Heart right ventricle (tissue), 16 donors: ENCODE measurements at regions not wholly inside any gene's neighbourhood (a gene's known extent, or its start where the extent isn't known, plus 50 kb on each side); places are given as distances from the start of the nearest gene placed in this dataset.
"Not testable (repeated sequence)": the region's sequence is repeated elsewhere in the genome, so short reads cannot be mapped to it uniquely, and the experiment has no call there.

ENCODE experiments used
- ATAC-seq, 8 donors: fragments of 200-7000 bp; cut with Tn5 transposase; one replicate each; pipeline ENCODE4 v1.9.1; 2020; ENCODE audit warnings: mild to moderate bottlenecking in 8 of 8, moderate library complexity in 8 of 8, moderate number of reproducible peaks in 1 of 8
- DNase-seq, 2 donors: peaks; one replicate each; pipeline ENCODE4 v3.0.0-alpha.2; 2020
- H3K27ac ChIP-seq, 10 donors: fragments of 200-600 bp; sonication (generic) in 2 of 10; one replicate each; pipeline versions ENCODE4 v1.5.0 to v1.8.0; 2020 to 2022; ENCODE audit warnings: mild to moderate bottlenecking in 3 of 10
- H3K27me3 ChIP-seq, 7 donors: fragments of 200-600 bp; one replicate each; pipeline ENCODE4 v1.8.0; 2021 to 2022; ENCODE audit warnings: mild to moderate bottlenecking in 2 of 7
- H3K36me3 ChIP-seq, 9 donors: fragments of 200-600 bp; sonication (generic) in 1 of 9; one replicate each; pipeline versions ENCODE4 v1.5.0 to v1.8.0; 2020 to 2022; ENCODE audit warnings: mild to moderate bottlenecking in 2 of 9
- H3K4me1 ChIP-seq, 9 donors: fragments of 200-600 bp; sonication (generic) in 1 of 9; one replicate each; pipeline versions ENCODE4 v1.5.0 to v1.8.0; 2020 to 2022; ENCODE audit warnings: mild to moderate bottlenecking in 4 of 9
- H3K4me3 ChIP-seq, 10 donors: fragments of 200-600 bp; sonication (generic) in 2 of 10; one replicate each; pipeline versions ENCODE4 v1.5.0 to v1.8.0; 2020 to 2022; ENCODE audit warnings: mild to moderate bottlenecking in 7 of 10, moderate library complexity in 2 of 10
- H3K9me3 ChIP-seq, 11 donors: fragments of 200-600 bp in 10 of 11; sonication (generic) in 2 of 11; one replicate each; pipeline versions ENCODE4 v1.5.0 to v1.8.0; 2013 to 2022; ENCODE audit warnings: mild to moderate bottlenecking in 2 of 11, control low read depth in 1 of 11, moderate library complexity in 1 of 11
- WGBS, 2 donors: extraction: QIAGEN DNeasy Blood & Tissue Kit; methylation state at CpG; one replicate each; pipeline ENCODE4 v1.1.7; 2013; ENCODE audit warnings: inconsistent platforms in 1 of 2; 5-methylcytosine and 5-hydroxymethylcytosine counted together
- intact Hi-C, 10 donors: fragments of 100-400 bp; cut with DNase I; formaldehyde crosslinking; loops; one replicate each; pipeline versions ENCODE4 v1.11.1 to v1.14.2; 2022
- TF ChIP-seq, protein P1 (sequence below), 9 donors: fragments of 200-600 bp; sonication (generic) in 2 of 9; IDR thresholded peaks; one replicate each; pipeline versions ENCODE4 v1.5.0 to v1.8.0; 2021 to 2022; ENCODE audit warnings: antibody characterized with exemption in 9 of 9, mild to moderate bottlenecking in 5 of 9, moderate library complexity in 1 of 9
- donor health status: Arrhythmogenic right ventricular cardiomyopathy.
- donor health status: ischemic (EF 13 %, LVEDD 7.1; RV severe dilation, severe dysfunction).
- donor health status: healthy with polysubstance abuse.
- donor health status: DM: no; HTN: yes; CAD: no.
- donor health status: DM: no; HTN: no; CAD: no.
- donor health status: ischemic (EF 25% LVEDD 6.9; RV normal size, moderate dysfunction).
- donor health status: ischemic (EF 25% LVEDD 5.7; RV mildly dilated, moderate dysfunction).
- donor health status: healthy.
- donor health status: DM: yes; HTN: yes; CAD: no.
- donor health status: Ischemic cardiomyopathy.
- donor health status: ischemic (EF 35%, LVEDD 5.7; RV mildly dilated, moderate dysfunction).
- donor health status: nonischemic (EF 11% LVEDD 7.7; RV severe dilation, severe dysfunction).
- donor health status: DM: yes; HTN: yes; CAD: no.
- donor health status: PGD.
- donor health status: ischemic (EF 29% LVEDD 5.4; RV normal size, mild dysfunction).
- donor health status: nonischemic (EF 23%, LVEDD 6.1; RV moderate dilation, normal function).

DNA sequence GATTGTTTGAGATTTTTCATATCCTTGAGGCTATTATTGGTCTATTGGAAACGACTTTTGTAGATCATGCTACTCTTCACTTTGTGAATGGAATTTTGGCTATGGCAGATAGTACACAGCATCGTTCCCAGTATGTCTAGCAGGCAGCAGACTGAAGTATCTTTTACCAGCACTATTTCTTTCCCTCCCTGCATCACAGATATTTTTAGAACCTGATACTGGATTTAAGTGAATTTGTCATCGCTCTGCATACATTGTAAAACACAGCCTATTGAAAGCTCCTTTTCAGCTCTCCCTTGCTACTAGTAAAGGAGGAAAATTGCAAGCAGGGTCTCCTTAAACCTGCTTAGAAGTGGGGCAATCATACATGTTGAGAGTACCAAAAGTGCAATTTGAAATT, 133.6 kb downstream of the LUZP4 start:
- H3K36me3 ChIP-seq, result no peaks in the 10 kb centered on the region
- H3K27ac ChIP-seq, result no peak overlapping the region
- H3K4me1 ChIP-seq, result no peaks in the 10 kb centered on the region
- 32 to 37% methylated on average over 3 of the region's 3 CpGs for WGBS, 2 donors
- no peaks in the 10 kb centered on the region for H3K9me3 ChIP-seq
- H3K4me3 ChIP-seq, result no peak overlapping the region
- TF ChIP-seq, protein P1, sequence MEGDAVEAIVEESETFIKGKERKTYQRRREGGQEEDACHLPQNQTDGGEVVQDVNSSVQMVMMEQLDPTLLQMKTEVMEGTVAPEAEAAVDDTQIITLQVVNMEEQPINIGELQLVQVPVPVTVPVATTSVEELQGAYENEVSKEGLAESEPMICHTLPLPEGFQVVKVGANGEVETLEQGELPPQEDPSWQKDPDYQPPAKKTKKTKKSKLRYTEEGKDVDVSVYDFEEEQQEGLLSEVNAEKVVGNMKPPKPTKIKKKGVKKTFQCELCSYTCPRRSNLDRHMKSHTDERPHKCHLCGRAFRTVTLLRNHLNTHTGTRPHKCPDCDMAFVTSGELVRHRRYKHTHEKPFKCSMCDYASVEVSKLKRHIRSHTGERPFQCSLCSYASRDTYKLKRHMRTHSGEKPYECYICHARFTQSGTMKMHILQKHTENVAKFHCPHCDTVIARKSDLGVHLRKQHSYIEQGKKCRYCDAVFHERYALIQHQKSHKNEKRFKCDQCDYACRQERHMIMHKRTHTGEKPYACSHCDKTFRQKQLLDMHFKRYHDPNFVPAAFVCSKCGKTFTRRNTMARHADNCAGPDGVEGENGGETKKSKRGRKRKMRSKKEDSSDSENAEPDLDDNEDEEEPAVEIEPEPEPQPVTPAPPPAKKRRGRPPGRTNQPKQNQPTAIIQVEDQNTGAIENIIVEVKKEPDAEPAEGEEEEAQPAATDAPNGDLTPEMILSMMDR (IDR thresholded peaks at IDR 0.05), result no peak
- intact Hi-C loops, result no loop called here
- DNase-seq (no peak), ATAC-seq (no peak)
- peaks cover 0 to 58% (median 0%) of the 10 kb centered on the region in 7 donors for H3K27me3 ChIP-seq

DNA sequence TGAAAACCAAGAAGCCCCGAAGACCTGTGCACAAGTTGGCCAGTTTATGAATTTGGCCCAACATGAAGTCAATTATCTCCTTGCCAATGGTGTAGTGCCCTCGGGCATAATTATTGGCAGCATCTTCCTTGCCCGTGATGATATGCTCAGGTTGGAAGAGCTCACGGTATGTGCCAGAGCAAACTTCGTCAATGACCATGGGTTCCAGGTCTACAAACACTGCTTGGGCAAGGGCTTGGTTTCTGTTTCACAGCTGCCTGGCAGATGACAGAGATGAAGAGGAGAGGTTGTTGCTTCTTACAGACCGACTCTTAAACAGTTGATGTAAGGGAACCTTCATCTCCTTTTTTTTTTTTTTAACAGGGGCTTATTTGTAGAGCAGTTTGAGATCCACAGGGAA, 135.6 kb upstream of the PLS3 start:
- WGBS, 2 donors, result 83 to 99% methylated on average over 6 of the region's 6 CpGs
- Histone ChIP-seq H3K4me3 (no peak overlapping the region), H3K27me3 (peaks cover 0 to 49% (median 0%) of the 10 kb centered on the region in 7 donors), H3K9me3 (no peaks in the 10 kb centered on the region), H3K4me1 (no peaks in the 10 kb centered on the region), H3K36me3 (no peaks in the 10 kb centered on the region), H3K27ac (no peak overlapping the region)
- intact Hi-C loops, result no loop called here
- ATAC-seq, result no peak
- TF ChIP-seq, protein P1 (IDR thresholded peaks at IDR 0.05), result no peak
- DNase-seq, result no peak

DNA sequence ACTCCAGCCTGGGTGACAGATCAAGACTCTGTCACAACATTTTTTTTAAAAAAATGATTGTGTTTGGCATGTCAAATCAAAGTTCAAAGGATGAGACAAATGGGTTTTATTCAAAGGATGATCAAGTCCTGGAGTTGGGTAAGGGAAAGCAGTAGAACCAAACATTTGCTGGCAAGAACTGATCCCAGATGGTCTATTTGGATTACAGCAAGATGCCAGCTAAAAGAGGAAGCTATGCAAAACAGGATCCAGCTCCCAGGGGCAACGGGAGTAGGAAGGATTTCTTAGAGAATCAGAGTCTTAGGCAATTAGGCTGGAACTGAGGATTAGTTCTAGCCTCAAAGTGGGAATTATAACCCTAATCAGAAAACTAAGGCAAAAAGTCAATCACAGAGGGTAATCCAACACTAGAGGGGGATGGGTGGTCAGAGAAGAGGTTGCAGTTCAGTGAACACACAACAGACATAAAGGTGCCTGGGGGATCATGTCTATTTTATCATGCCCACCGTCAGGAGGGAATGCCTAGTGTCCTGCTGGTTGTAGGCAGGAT, 133.0 kb upstream of the PLS3 start:
- TF ChIP-seq, protein P1 (IDR thresholded peaks at IDR 0.05), result no peak
- Histone ChIP-seq H3K27me3 (peaks cover 0 to 35% (median 0%) of the 10 kb centered on the region in 7 donors), H3K9me3 (no peaks in the 10 kb centered on the region), H3K4me3 (no peak overlapping the region), H3K27ac (no peak overlapping the region), H3K36me3 (no peaks in the 10 kb centered on the region), H3K4me1 (no peaks in the 10 kb centered on the region)
- intact Hi-C loops, result no loop called here
- WGBS, 2 donors, result 58 to 66% methylated on average over 2 of the region's 2 CpGs
- ATAC-seq (no peak), DNase-seq (no peak)

DNA sequence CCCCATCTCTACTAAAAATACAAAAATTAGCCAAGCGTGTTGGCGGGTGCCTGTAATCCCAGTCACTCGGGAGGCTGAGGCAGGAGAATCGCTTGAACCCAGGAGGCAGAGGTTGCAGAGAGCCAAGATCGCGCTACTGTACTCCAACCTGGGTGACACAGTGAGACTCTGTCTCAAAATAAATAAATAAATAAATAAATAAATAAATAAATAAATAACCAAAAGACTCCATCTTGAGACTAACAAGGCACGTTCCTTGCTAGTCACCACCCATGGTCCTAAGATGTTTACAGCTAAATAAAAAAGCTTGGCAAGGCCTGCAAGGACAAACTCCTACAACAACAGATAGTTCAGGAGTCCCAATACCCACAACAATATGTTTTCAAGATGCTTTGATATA, 126.1 kb upstream of the PLS3 start:
- H3K36me3 ChIP-seq, intact Hi-C loops, H3K27ac ChIP-seq, H3K4me1 ChIP-seq, DNase-seq, H3K9me3 ChIP-seq, ATAC-seq, H3K4me3 ChIP-seq: not testable (repeated sequence)
- peaks cover 0 to 15% (median 0%) of the 10 kb centered on the region in 7 donors for H3K27me3 ChIP-seq
- 95 to 99% methylated on average over 5 to 7 of the region's 7 CpGs for WGBS, 2 donors

DNA sequence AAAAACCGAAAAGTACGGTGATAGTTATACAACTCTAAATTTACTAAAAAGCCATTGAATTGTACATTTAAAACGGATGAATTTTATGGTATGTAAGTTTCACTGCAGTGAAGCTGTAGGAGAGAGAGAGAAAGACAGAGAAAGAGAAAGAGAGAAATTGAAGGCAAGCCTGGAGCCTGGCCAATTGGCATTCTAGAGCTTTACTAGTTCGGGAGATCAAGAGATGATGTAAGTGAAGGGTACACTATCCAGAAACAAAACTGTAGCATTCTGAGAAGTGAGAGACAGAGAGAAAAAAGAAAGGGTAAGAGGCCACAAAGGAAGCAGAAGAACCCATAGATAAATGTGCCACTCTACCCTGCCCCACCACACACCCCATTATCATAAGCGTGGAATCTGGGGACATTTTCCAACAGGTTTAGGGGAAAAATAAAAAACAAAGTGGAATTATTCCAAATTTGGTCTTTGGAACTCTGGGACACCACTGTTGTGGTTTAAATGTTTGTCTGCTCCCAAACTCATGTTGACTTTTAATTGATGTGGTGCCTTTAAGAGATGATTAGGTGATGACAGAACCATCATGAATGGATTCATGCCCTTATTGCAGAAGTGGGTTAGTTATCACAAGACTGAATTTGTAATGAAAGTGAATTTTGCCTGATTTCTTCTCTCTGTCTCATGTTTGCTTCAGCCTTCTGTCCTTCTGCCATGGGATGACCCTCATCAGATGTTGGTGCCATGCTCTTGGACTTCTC, 123.0 kb upstream of the PLS3 start:
- intact Hi-C loops, result no loop called here
- WGBS, 2 donors, result 85% methylated on average over 5 of the region's 5 CpGs

More for the DNA sequence above, 123.0 kb upstream of the PLS3 start:
- Histone ChIP-seq H3K4me3 (no peak overlapping the region), H3K27ac (no peak overlapping the region), H3K27me3 (peaks cover 0 to 3% (median 0%) of the 10 kb centered on the region in 7 donors), H3K9me3 (peaks cover 0 to 6% (median 0%) of the 10 kb centered on the region in 11 donors), H3K36me3 (no peaks in the 10 kb centered on the region), H3K4me1 (no peaks in the 10 kb centered on the region)
- ATAC-seq (no peak), DNase-seq (no peak)
- TF ChIP-seq, protein P1 (IDR thresholded peaks at IDR 0.05), result no peak
